Breast epithelium (tissue), 3 donors: ENCODE measurements at regions not wholly inside any gene's neighbourhood (a gene's known extent, or its start where the extent isn't known, plus 50 kb on each side); places are given as distances from the start of the nearest gene placed in this dataset.

Experiments used
- POLR2A ChIP-seq: fragments of 450-650 bp; IDR thresholded peaks from one replicate; pipeline ENCODE4 v1.6.1; 2016; ENCODE audit warnings: antibody characterized with exemption, mild to moderate bottlenecking, moderate library complexity
- POLR2AphosphoS5 ChIP-seq, 3 donors: sonication (generic); formaldehyde crosslinking; IDR thresholded peaks; one replicate each; pipeline ENCODE4 v1.6.1; 2017; ENCODE audit warnings: antibody characterized with exemption in 3 of 3
- TF ChIP-seq, protein P1 (sequence below), 3 donors: fragments of 450-650 bp; IDR thresholded peaks; one replicate each; pipeline ENCODE4 v1.5.1; 2016 to 2017; ENCODE audit warnings: antibody characterized with exemption in 3 of 3, mild to moderate bottlenecking in 3 of 3, moderate library complexity in 3 of 3

DNA sequence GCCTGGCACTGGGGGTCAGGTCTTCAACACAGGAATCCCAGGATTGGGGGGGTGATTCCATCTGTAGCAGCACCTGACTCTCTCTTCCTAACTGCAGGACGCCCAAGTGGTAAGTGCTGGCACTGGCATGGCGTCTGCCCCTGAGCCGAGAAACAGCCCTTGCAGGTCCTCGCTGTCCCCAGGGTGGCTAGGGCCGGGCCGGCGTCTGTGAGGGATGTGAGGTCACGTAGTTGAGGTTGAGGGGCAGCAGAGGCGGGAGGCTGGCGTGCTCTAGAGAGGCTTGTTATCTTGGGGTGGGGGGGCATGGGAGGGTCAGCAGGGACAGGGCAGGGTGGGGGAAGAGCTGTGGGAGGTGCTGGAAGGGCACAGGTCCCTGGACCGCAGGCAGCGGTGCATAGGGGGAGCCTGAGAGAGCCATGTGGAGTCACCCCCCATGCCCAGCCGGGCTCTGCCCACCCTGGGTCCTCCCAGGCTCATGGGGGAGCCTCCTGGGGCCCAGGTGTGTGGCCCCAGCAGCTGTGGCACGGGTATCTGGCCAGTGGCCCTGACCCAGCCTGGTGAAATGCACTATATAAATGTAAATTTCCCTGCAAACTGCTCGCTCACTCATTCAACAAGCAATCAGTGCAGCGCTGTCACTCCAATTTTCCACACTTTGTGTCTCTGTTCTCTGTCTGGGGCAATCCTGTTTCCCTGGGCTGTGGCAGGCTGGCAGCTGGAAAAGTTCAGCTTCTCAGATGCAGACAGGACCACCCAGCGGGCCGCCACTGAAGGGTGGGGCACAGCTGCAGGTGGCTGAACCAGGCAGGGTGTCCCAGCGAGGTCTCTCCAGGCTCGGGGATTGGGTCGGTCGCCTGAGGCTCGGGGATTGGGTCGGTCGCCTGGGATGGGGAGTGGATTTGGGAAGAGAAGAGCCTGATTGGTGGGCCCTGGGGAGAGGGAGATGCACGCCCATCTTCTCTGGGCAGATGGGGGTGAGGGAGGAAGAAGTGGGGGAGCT lies 102.2 kb upstream of the NKX1-1 start:
- TF ChIP-seq POLR2A (no peak), POLR2AphosphoS5 (IDR thresholded peaks at IDR 0.05) (no peak)
- TF ChIP-seq, protein P1, sequence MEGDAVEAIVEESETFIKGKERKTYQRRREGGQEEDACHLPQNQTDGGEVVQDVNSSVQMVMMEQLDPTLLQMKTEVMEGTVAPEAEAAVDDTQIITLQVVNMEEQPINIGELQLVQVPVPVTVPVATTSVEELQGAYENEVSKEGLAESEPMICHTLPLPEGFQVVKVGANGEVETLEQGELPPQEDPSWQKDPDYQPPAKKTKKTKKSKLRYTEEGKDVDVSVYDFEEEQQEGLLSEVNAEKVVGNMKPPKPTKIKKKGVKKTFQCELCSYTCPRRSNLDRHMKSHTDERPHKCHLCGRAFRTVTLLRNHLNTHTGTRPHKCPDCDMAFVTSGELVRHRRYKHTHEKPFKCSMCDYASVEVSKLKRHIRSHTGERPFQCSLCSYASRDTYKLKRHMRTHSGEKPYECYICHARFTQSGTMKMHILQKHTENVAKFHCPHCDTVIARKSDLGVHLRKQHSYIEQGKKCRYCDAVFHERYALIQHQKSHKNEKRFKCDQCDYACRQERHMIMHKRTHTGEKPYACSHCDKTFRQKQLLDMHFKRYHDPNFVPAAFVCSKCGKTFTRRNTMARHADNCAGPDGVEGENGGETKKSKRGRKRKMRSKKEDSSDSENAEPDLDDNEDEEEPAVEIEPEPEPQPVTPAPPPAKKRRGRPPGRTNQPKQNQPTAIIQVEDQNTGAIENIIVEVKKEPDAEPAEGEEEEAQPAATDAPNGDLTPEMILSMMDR (IDR thresholded peaks at IDR 0.05) = no peak
